Mesenchymal stem cell (in vitro differentiated cells and primary cell): ENCODE measurements at regions not wholly inside any gene's neighbourhood (a gene's known extent, or its start where the extent isn't known, plus 50 kb on each side); places are given as distances from the start of the nearest gene placed in this dataset.

Source experiments
- DNase-seq: peaks from one replicate; pipeline ENCODE4 v3.0.0-alpha.2; 2013
- H2AFZ ChIP-seq: one replicate; pipeline ENCODE4 v1.6.1; 2013; ENCODE audit warnings: low read depth, mild to moderate bottlenecking, control low read depth, inconsistent platforms, low read length, moderate library complexity
- H2AK5ac ChIP-seq: 2 replicates; pipeline ENCODE4 v1.6.1; 2013; ENCODE audit warnings: low read length, moderate library complexity, mild to moderate bottlenecking, inconsistent platforms; ENCODE audit not compliant: severe bottlenecking
- H2BK120ac ChIP-seq: one replicate; pipeline ENCODE4 v1.6.1; 2013; ENCODE audit warnings: low read depth, mild to moderate bottlenecking, inconsistent platforms, low read length, moderate library complexity
- H2BK12ac ChIP-seq, 2 experiments: one replicate each; pipeline ENCODE4 v1.6.1; 2013; ENCODE audit warnings: inconsistent platforms in 2 of 2, low read length in 2 of 2, mild to moderate bottlenecking in 2 of 2, moderate library complexity in 2 of 2, control low read depth in 1 of 2
- H2BK15ac ChIP-seq: one replicate; pipeline ENCODE4 v1.6.1; 2013; ENCODE audit warnings: mild to moderate bottlenecking, low read depth, inconsistent platforms; ENCODE audit not compliant: poor library complexity, severe bottlenecking
- H2BK5ac ChIP-seq: 2 replicates; pipeline ENCODE4 v1.6.1; 2013; ENCODE audit warnings: low read depth, mild to moderate bottlenecking, low read length, control low read depth, inconsistent platforms; ENCODE audit not compliant: poor library complexity, severe bottlenecking
- H3K14ac ChIP-seq, 2 experiments: one replicate each; pipeline ENCODE4 v1.6.1; 2013; ENCODE audit warnings: inconsistent platforms in 2 of 2, low read length in 2 of 2, control low read depth in 1 of 2, mild to moderate bottlenecking in 1 of 2, moderate library complexity in 1 of 2
- H3K18ac ChIP-seq, 2 experiments: one replicate each; pipeline ENCODE4 v1.6.1; 2013; ENCODE audit warnings: inconsistent platforms in 2 of 2, low read length in 2 of 2, control low read depth in 1 of 2, low read depth in 1 of 2, mild to moderate bottlenecking in 1 of 2
- H3K23ac ChIP-seq, 2 experiments: one replicate each; pipeline ENCODE4 v1.6.1; 2013; ENCODE audit warnings: inconsistent platforms in 2 of 2, low read length in 2 of 2, mild to moderate bottlenecking in 2 of 2, moderate library complexity in 2 of 2, control low read depth in 1 of 2
- H3K27ac ChIP-seq: 2 replicates; pipeline ENCODE4 v1.5.1; 2013; ENCODE audit warnings: mild to moderate bottlenecking, moderate library complexity, low read length, control low read depth, inconsistent platforms; ENCODE audit not compliant: poor library complexity, severe bottlenecking
- H3K27me3 ChIP-seq, 2 experiments: 2 replicates each; pipeline versions ENCODE4 v1.6.1 to v1.7.0; 2013; ENCODE audit warnings: low read length in 2 of 2, mild to moderate bottlenecking in 2 of 2, moderate library complexity in 2 of 2, control low read depth in 1 of 2, inconsistent platforms in 1 of 2; ENCODE audit not compliant: control insufficient read depth in 1 of 2, insufficient read depth in 1 of 2
- H3K36me3 ChIP-seq, 2 experiments: 2 replicates each; pipeline versions ENCODE4 v1.6.1 to v1.7.0; 2013; ENCODE audit warnings: low read length in 2 of 2, control low read depth in 1 of 2, inconsistent platforms in 1 of 2, low read depth in 1 of 2, mild to moderate bottlenecking in 1 of 2; ENCODE audit not compliant: insufficient read depth in 2 of 2, control insufficient read depth in 1 of 2
- H3K4ac ChIP-seq, 2 experiments: one replicate each; pipeline ENCODE4 v1.6.1; 2013; ENCODE audit warnings: inconsistent platforms in 2 of 2, low read length in 2 of 2, mild to moderate bottlenecking in 2 of 2, moderate library complexity in 2 of 2, control low read depth in 1 of 2, low read depth in 1 of 2
- H3K4me1 ChIP-seq: 2 replicates; pipeline ENCODE4 v1.6.1; 2013; ENCODE audit warnings: low read depth, low read length, control low read depth; ENCODE audit not compliant: control insufficient read depth, insufficient read depth
- H3K4me2 ChIP-seq: 2 replicates; pipeline ENCODE4 v1.6.1; 2013; ENCODE audit warnings: low read length, mild to moderate bottlenecking, inconsistent platforms; ENCODE audit not compliant: poor library complexity, severe bottlenecking
- H3K4me3 ChIP-seq, 2 experiments: 2 replicates each; pipeline versions ENCODE4 v1.5.1 to v1.7.0; 2013; ENCODE audit warnings: low read length in 2 of 2, mild to moderate bottlenecking in 2 of 2, control low read depth in 1 of 2, low read depth in 1 of 2; ENCODE audit not compliant: insufficient read depth in 1 of 2
- H3K79me1 ChIP-seq: replicated peaks from 2 replicates; pipeline ENCODE4 v1.6.1; 2013; ENCODE audit warnings: mild to moderate bottlenecking, control low read depth, low read length, inconsistent platforms; ENCODE audit not compliant: poor library complexity, severe bottlenecking
- H3K9ac ChIP-seq: 2 replicates; pipeline ENCODE4 v1.7.0; 2013; ENCODE audit warnings: mild to moderate bottlenecking, low read length, moderate library complexity
- H3K9me3 ChIP-seq: 2 replicates; pipeline ENCODE4 v1.7.0; 2013; ENCODE audit warnings: mild to moderate bottlenecking, low read length; ENCODE audit not compliant: control insufficient read depth
- H4K8ac ChIP-seq: one replicate; pipeline ENCODE4 v1.6.1; 2013; ENCODE audit warnings: inconsistent platforms, mild to moderate bottlenecking, low read length, moderate library complexity
- H4K91ac ChIP-seq: one replicate; pipeline ENCODE4 v1.6.1; 2013; ENCODE audit warnings: mild to moderate bottlenecking, low read length, inconsistent platforms
- WGBS: methylation state at CpG from one replicate; pipeline ENCODE4 v1.1.7; 2013; ENCODE audit warnings: mixed read lengths; 5-methylcytosine and 5-hydroxymethylcytosine counted together

DNA sequence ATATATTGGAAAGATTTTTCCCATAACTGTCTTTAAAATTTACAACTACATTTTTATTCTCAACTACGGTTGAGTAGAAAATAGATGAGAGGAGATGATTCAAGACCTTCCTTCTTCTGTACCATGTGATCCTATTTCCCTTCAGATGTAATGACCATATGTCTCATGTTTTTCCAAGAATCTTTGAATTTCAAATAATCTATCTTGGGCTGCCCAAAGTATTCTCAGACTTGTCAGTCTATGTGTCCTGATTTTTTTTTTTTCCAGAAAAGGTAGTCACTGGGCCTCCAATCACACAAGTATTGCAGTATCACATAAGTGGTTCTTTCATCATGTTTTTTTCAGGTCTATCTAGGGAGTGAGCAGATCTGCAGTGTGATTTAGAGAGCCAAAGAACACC, 392.4 kb downstream of the RFC3 start:
- Histone ChIP-seq H3K14ac (no peak overlapping the region), H3K79me1 (no peaks in the 10 kb centered on the region), H3K4me2 (no peak overlapping the region), H2BK15ac (no peak overlapping the region), H3K4ac (no peak overlapping the region), H3K27ac (no peak overlapping the region), H2BK5ac (no peak overlapping the region), H3K4me1 (peaks cover 2% of the 10 kb centered on the region), H3K18ac (no peak overlapping the region), H3K36me3 (no peaks in the 10 kb centered on the region), H3K9me3 (no peaks in the 10 kb centered on the region), H2BK12ac (no peak overlapping the region), H2BK120ac (no peak overlapping the region), H3K4me3 (no peak overlapping the region), H3K23ac (no peak overlapping the region), H2AK5ac (no peak overlapping the region), H4K8ac (no peak overlapping the region), H4K91ac (no peak overlapping the region), H3K9ac (no peak overlapping the region), H2AFZ (no peak overlapping the region), H3K27me3 (no peaks in the 10 kb centered on the region)
- no CpG with 5 or more reads among the region's 1 CpG for WGBS
- DNase-seq = no peak

DNA sequence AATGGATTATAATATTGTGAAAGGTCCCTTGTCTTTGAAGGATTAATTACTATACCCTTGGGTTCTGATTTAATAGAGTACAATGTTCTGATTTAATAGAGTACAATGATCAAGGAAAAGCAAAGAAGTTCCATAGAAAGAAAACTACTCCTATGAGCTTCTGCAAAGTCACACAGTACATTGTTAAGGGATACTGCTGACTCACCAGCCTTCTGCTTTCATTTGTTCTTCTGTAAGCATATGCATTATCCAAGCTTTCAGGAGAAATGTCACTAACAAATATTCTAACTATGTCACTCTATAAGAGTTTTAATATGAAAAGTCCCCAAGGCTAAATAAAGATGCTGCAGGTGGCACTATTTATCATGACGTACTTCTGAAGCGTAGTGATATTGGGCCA, 396.7 kb downstream of the RFC3 start:
- Histone ChIP-seq H2BK5ac (no peak overlapping the region), H2BK12ac (peak overlapping the region in 1 of 2 experiments; percentile 39), H3K4ac (no peak overlapping the region), H2BK15ac (no peak overlapping the region), H2AK5ac (no peak overlapping the region), H3K9me3 (no peaks in the 10 kb centered on the region), H3K36me3 (no peaks in the 10 kb centered on the region), H4K91ac (no peak overlapping the region), H3K23ac (no peak overlapping the region), H3K27ac (no peak overlapping the region), H3K4me1 (peaks cover 2% of the 10 kb centered on the region), H3K14ac (no peak overlapping the region), H2BK120ac (no peak overlapping the region), H3K9ac (no peak overlapping the region), H3K4me3 (no peak overlapping the region), H2AFZ (no peak overlapping the region), H3K79me1 (no peaks in the 10 kb centered on the region), H3K18ac (no peak overlapping the region), H4K8ac (no peak overlapping the region), H3K4me2 (no peak overlapping the region), H3K27me3 (no peaks in the 10 kb centered on the region)
- DNase-seq = peak; percentile 19
- WGBS = 96% methylated on average over 2 of the region's 2 CpGs

DNA sequence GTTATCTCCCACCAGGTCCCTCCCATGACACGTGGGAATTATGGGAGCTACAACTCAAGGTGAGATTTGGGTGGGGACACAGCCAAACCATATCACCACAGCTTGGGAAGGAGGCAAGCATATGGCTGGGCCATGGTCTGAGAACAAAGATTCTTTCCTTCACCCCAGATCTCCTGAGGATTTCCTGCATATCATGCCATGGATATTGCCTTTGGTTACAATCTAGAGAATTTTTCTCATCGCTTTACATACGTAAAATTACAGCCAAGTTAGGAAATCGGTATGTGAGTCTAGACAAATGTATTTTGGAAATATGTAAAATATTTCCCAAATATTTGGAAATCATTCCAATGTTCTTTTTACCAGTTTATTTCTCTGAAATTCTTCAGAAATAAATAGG, 398.3 kb downstream of the RFC3 start:
- H4K91ac ChIP-seq = no peak overlapping the region
- no peaks in the 10 kb centered on the region for H3K27me3 ChIP-seq
- H2AFZ ChIP-seq = no peak overlapping the region
- H3K4me2 ChIP-seq = no peak overlapping the region
- no peak for DNase-seq
- no peak overlapping the region for H3K23ac ChIP-seq
- no peak overlapping the region for H4K8ac ChIP-seq
- H2BK12ac ChIP-seq = peak overlapping the region in 1 of 2 experiments; percentile 54
- no peak overlapping the region for H3K18ac ChIP-seq
- H3K27ac ChIP-seq = no peak overlapping the region
- H3K79me1 ChIP-seq = no peaks in the 10 kb centered on the region
- no peaks in the 10 kb centered on the region for H3K9me3 ChIP-seq
- no peak overlapping the region for H3K4me3 ChIP-seq
- 92% methylated on average over 1 of the region's 4 CpGs for WGBS
- H3K4me1 ChIP-seq = peaks cover 2% of the 10 kb centered on the region
- H3K9ac ChIP-seq = no peak overlapping the region
- H2AK5ac ChIP-seq = no peak overlapping the region
- H3K36me3 ChIP-seq = no peaks in the 10 kb centered on the region
- no peak overlapping the region for H2BK15ac ChIP-seq
- no peak overlapping the region for H3K4ac ChIP-seq
- no peak overlapping the region for H2BK120ac ChIP-seq
- H3K14ac ChIP-seq = no peak overlapping the region
- H2BK5ac ChIP-seq = no peak overlapping the region

DNA sequence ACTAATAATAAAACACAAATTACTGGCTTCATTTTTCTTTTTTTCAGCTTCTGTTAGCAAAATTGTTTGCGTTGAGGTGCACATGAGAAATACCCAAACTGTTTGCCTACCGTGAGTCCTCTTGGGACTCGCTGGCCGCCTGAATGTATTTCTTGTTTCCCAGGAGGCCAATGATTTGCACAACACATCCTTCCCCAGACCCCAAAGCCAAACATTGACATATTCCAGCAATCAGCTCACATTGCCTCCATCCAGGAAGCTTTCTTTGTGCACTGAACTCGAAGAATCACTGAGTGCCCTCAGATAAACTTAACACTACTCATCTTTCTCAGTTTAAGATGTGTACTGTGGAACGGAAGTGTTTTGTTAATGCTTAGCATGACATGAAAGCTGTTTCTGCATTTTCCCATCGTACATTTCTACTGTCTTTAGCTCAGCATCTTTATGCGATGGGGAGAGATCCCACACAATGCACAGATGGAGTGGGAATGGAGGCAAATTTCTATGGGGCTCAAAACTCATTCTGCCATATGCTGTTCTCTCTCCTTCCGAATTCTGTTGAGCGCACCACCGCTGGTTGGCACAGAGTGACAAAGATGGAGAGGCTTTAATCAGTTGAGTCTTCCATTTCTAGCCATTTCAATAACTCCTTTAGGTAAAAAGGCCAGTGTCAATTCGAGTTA, 399.5 kb downstream of the RFC3 start:
- Histone ChIP-seq H3K18ac (no peak overlapping the region), H2BK15ac (no peak overlapping the region), H3K27ac (no peak overlapping the region), H3K4me3 (no peak overlapping the region), H3K79me1 (no peaks in the 10 kb centered on the region), H4K8ac (no peak overlapping the region), H3K23ac (no peak overlapping the region), H2BK12ac (no peak overlapping the region), H3K4me2 (no peak overlapping the region), H3K4me1 (peaks cover 2% of the 10 kb centered on the region), H3K27me3 (no peaks in the 10 kb centered on the region), H3K9ac (no peak overlapping the region), H3K14ac (no peak overlapping the region), H3K9me3 (no peaks in the 10 kb centered on the region), H2AFZ (no peak overlapping the region), H3K4ac (peak overlapping the region in 1 of 2 experiments; percentile 35), H4K91ac (no peak overlapping the region), H2BK120ac (peak overlapping the region; percentile 49), H2AK5ac (no peak overlapping the region), H3K36me3 (no peaks in the 10 kb centered on the region), H2BK5ac (no peak overlapping the region)
- peak; percentile 15 for DNase-seq
- WGBS = 72% methylated on average over 7 of the region's 12 CpGs
